ENCODE measurements at regions not wholly inside any gene's neighbourhood (a gene's known extent, or its start where the extent isn't known, plus 50 kb on each side); places are given as distances from the start of the nearest gene placed in this dataset.

GRCh38 chr4:123234955-123235354, 161.6 kb upstream of the SPRY1 start:
- no peak for TF ChIP-seq POLR2AphosphoS5 (IDR thresholded peaks at IDR 0.05; ENCODE audit: insufficient read depth in 1 of 2, low read depth in 1 of 2)
- TF ChIP-seq CTCF (IDR thresholded peaks at IDR 0.05): no peak

Measured in vagina (tissue), 2 donors.